Spleen (tissue), 7 donors: ENCODE measurements at regions not wholly inside any gene's neighbourhood (a gene's known extent, or its start where the extent isn't known, plus 50 kb on each side); places are given as distances from the start of the nearest gene placed in this dataset.

Experiments used
- CTCF ChIP-seq, 11 experiments: fragments of 200-600 bp in 7 of 11; fragments of 450-650 bp in 4 of 11; sonication (generic) in 4 of 11; IDR thresholded peaks in 8 of 11; conservative IDR thresholded peaks in 3 of 11; 1 replicate in 7 of 11; 2 replicates in 4 of 11; pipeline versions ENCODE4 v1.4.0 to v1.8.0; 2016 to 2021; ENCODE audit warnings: antibody characterized with exemption in 11 of 11, inconsistent platforms in 4 of 11, mild to moderate bottlenecking in 1 of 11
- POLR2A ChIP-seq, 3 donors: fragments of 450-650 bp; IDR thresholded peaks; one replicate each; pipeline ENCODE4 v1.5.1; 2017; ENCODE audit warnings: antibody characterized with exemption in 3 of 3, mild to moderate bottlenecking in 1 of 3
- donor health status: DM: no; HTN: no; CAD: no; lungs with moderate emphysema.
- donor health status: DM: no; HTN: no; CAD: no.
- donor health status: DM: no; HTN: no; CAD: no.

- TF ChIP-seq CTCF (IDR thresholded peaks at IDR 0.05 in 8 of 11, conservative IDR thresholded peaks at IDR 0.05 in 3 of 11) (no peak), POLR2A (IDR thresholded peaks at IDR 0.05) (no peak)
Observed at GRCh38 chr16:47886139-47886538, 269.7 kb downstream of the ABCC12 start.
